Muscle of arm (tissue), 1 donor: ENCODE measurements at regions not wholly inside any gene's neighbourhood (a gene's known extent, or its start where the extent isn't known, plus 50 kb on each side); places are given as distances from the start of the nearest gene placed in this dataset.
A peak's percentile ranks its signal among the peaks of the same experiment; 100 is the strongest.

ENCODE experiments used
- DNase-seq: peaks from one replicate; pipeline ENCODE4 v3.0.0-alpha.2; 2013

DNA sequence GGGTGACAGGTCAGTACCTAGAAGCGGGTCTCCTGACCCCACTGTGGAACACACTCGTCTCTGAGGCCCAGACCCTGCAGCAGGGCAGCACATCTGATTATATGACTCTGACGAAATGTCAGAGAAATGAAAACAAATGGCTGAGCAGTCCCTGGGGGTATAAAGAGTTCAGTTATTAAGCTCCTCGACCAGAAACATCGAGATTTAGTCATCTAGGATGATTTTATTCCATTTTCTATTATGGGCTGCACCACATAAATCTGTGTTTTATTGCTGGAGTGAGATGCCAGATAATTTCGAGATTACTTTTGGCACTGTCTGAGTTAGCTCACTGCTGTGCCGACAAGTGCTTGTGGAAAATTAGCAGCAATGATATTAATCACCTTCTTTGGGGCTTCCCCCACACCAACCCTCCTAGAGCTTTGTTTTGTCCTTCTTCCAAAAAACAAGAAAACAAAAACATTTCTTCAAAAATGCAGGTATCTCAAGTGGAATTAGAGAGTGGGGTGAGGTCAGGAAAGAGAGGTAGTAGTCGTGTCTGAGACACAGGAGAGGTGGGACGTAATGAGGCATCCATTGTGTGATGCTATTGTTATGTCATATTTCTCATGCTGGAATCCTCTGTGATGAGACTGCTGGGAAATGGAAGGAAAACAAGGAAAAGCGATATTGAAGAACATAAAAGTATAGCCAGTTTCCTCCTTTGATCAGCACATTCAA, 495.5 kb downstream of the DMAC1 start:
- DNase-seq = no peak

- DNase-seq = no peak
Observed at GRCh38 chr9:7300484-7300883, 499.1 kb downstream of the DMAC1 start.

GRCh38 chr9:7298123-7298522, 501.5 kb downstream of the DMAC1 start:
- no peak for DNase-seq

- no peak for DNase-seq
Observed at GRCh38 chr9:7297521-7297920, 502.1 kb downstream of the DMAC1 start.

DNA sequence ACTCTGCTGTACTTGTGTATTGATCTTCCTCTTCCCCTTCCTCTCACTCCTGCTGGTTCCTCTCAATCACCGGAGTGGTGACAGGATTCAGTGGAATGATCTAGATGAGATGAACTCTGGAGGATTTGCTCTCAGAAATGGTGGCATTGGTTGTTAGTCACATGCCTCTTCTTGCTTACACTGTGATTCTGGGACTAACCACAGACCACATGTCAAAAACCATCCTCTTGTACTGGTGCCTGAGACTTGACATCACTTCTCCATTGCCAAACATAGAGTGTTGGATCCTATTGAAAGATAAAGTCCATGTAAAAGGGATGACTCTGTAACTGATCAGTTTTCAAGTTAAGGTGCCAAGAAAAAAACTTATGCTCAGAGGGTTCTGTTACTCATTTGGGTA, 506.5 kb downstream of the DMAC1 start:
- no peak for DNase-seq

GRCh38 chr9:7289773-7290172, 509.8 kb downstream of the DMAC1 start:
- DNase-seq = no peak

- no peak for DNase-seq
Observed at GRCh38 chr9:7287986-7288385, 511.6 kb downstream of the DMAC1 start.

DNA sequence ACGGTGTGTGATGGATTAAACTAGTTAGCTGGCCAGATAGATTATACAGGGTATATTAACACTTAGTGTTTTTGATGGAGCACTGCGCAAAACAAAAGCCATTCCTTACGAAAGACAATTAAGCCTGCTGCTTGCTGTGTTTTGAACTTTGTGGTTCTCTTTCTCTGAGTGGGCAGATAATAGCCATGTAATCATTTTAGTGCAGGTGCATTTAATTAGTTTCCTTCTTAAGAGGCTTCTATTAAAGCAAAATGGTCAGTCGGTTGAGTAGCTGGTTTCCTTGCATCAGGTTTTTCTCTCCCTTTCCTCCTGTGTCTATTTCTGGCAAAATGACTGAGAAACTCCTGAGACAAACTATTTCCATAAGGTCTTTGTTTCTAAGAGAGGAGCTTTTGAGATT, 512.5 kb downstream of the DMAC1 start:
- DNase-seq = no peak

DNA sequence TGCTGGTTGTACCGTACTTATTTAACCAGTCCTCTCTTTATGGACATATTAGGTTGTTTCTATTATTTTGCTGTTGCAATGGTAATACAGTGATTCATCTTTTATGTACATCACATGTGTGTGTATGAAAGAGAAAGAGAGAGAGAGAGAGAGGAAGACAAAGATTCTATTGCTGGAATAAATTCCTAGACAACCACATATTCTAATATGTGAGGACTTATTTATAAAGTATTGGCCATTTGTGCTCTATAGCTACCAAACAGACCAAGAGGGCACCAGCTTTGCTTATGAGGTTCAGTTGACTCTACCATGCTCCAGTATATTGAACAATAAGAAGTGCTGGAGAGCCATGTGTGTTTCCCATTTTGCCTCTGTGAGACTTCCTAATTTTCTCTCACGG, 513.5 kb downstream of the DMAC1 start:
- no peak for DNase-seq

DNA sequence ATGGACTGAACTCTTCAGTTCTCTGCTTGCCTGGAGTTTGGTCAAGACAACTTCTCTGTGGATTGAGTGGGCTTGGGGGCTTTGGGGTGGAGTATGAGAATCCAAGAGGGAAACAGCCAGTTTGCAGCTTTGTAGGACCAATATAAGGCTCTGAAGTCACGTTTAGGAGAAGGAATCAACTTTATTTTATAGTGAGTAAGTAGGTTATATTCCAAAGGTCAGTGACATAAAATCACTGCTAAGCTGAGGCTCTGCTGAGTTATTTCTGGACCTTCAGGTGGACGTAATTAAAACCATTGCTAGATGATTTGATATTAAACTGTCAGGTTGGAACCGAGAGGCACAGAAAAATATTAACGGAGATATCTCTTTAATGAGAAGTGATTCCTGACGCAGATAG, 514.4 kb downstream of the DMAC1 start:
- DNase-seq = no peak

GRCh38 chr9:7284517-7284916, 515.1 kb downstream of the DMAC1 start:
- no peak for DNase-seq

DNA sequence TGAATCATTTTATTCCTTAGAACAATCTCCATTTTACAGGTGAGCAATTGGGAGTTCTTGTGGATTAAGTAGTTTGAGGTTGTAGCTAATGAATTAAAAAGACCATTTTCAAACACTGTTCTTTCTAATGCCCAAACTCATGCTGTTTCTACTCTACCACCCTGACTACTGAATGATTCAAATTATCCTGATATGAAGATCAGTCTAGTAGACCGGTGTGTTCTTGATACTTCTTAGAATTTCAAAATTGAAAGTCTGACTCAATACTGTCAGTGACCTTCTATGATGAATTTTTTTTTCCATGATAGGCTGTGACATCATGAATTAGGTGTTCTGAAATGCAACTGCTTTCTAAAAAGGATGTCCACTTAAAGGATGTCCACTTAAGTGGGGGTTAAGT, 515.5 kb downstream of the DMAC1 start:
- no peak for DNase-seq

DNA sequence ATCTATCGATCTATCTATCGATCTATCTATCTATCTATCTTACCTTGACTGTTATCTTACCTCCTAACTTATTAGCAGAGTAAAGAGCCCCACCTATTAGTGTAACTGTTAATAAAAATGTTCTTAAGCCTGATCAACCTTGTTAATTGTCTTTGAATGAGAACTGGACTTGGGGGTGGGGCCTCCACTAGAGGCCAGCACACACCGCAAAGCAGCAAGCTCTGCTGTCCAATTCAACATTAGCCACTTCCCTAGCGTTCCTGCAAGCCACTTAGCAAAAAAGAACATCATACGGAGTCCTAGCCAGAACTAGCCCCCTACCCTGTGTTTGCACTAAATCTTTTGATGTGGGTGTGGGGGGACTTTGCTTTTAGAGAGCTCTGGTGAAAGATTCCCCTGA, 515.8 kb downstream of the KDM4C start:
- peak; percentile 25 for DNase-seq

DNA sequence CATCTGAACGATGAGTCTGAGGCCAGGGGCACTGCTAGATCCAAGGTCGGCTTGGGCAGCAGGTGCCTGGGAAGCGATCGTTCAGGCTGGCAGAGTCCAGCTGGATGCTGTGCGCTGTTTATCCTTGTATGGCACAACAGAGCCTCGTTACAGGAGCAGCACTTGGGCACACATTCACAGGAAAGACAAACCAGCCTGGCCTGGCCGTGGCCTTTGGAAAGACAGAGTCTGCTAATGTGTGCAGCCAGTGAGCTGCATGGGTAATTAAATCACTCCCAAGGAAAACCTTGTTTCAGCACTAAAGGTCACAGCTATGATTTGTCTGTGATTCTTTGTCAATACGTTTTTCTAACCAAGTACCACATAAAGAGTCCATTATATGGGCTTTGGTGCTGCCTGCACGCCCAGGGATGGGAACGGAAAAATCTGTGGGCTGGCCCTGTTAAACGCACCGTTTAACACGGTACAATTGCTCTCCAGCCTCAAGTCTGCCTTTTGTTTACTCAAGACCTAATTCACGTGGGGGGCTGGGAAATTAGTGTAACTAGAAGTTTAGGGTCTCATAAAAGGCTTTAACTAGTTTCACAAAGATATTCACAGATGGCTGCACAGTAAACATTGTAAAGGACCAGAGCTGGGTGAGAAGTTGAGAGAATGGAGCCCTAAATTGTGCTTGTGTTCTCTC, 509.3 kb downstream of the KDM4C start:
- no peak for DNase-seq

GRCh38 chr9:7265181-7265580, 507.4 kb downstream of the KDM4C start:
- no peak for DNase-seq

GRCh38 chr9:7259544-7260241, 501.9 kb downstream of the KDM4C start:
- DNase-seq = no peak

- no peak for DNase-seq
Observed at GRCh38 chr9:7258688-7259396, 501.1 kb downstream of the KDM4C start.

DNA sequence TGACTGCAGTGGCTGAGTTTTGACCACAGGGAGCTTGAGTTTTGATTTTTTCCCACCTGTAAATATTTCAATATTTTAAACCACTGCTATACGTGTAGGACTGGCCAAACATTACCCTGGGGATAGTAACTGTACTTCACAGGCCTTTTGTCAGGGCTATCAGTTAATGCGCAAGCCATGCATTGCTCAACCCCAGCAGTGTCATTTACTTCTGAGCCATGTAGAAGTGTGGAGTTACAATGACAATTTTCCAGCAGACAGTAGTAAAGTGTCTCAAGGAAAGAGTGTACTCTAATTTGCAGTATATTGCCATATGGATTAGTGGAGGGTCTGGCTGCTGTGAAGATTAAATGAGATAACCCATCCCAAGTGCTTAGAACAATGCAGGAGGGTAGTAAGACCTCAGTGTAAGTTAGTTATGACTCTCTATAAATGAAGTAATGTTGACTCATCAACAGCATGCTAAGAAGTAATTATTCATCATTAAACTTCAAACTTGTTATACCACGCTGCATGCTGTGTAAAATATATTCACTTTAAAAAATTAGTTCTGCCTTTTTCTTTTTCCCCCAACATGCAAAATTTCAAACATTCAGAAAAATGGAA, 489.2 kb downstream of the KDM4C start:
- no peak for DNase-seq

- no peak for DNase-seq
Observed at GRCh38 chr9:7245976-7246580, 488.3 kb downstream of the KDM4C start.

DNA sequence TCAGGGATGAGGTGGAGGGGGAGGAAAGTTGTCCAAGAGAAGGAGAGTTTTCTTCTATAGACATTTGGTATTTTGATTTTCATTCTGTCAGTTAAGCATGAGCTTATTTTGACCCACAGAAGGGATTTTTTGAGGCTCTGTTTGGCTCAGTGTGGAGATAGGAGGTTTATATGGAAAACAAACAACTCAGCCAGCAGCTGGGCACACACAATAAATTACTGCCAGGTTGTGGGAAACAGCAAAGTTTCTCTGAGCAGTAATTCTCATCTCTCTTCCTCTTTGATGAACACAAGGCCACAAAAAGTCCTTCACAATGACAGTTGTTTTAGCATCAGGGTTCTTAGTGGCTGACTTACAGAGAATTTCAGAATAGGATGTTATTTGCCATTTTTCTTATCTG, 486.1 kb downstream of the KDM4C start:
- DNase-seq = no peak

GRCh38 chr9:7242126-7242525, 484.4 kb downstream of the KDM4C start:
- DNase-seq = no peak

- no peak for DNase-seq
Observed at GRCh38 chr9:7241694-7242093, 483.9 kb downstream of the KDM4C start.
